Ascending aorta (tissue), 2 donors: ENCODE measurements at regions not wholly inside any gene's neighbourhood (a gene's known extent, or its start where the extent isn't known, plus 50 kb on each side); places are given as distances from the start of the nearest gene placed in this dataset.
A peak's percentile ranks its signal among the peaks of the same experiment; 100 is the strongest.

Source experiments
- DNase-seq, 2 donors: peaks; one replicate each; pipeline ENCODE4 v3.0.0-alpha.2; 2019; ENCODE audit warnings: low spot score in 2 of 2
- H3K27ac ChIP-seq, 2 donors: fragments of 200-600 bp; sonication (generic); one replicate each; pipeline ENCODE4 v1.5.1; 2016 to 2017; ENCODE audit warnings: mild to moderate bottlenecking in 1 of 2
- H3K27me3 ChIP-seq: fragments of 200-600 bp; sonication (generic); one replicate; pipeline ENCODE4 v1.5.1; 2017
- H3K36me3 ChIP-seq, 2 donors: fragments of 200-600 bp; sonication (generic); one replicate each; pipeline ENCODE4 v1.5.1; 2016
- H3K4me1 ChIP-seq, 2 donors: fragments of 200-600 bp; sonication (generic); one replicate each; pipeline ENCODE4 v1.5.1; 2016 to 2017; ENCODE audit warnings: mild to moderate bottlenecking in 1 of 2
- H3K4me3 ChIP-seq, 2 donors: fragments of 200-600 bp; sonication (generic); one replicate each; pipeline ENCODE4 v1.5.1; 2016 to 2017; ENCODE audit warnings: mild to moderate bottlenecking in 1 of 2
- H3K9me3 ChIP-seq, 2 donors: fragments of 200-600 bp; sonication (generic); one replicate each; pipeline ENCODE4 v1.5.1; 2016
- intact Hi-C: fragments of 100-400 bp; cut with DNase I; formaldehyde crosslinking; loops from one replicate; pipeline ENCODE4 v1.15.1; 2023
- TF ChIP-seq, protein P1 (sequence below), 3 experiments: fragments of 200-600 bp in 2 of 3; fragments of 450-650 bp in 1 of 3; sonication (generic) in 2 of 3; IDR thresholded peaks; one replicate each; pipeline ENCODE4 v1.5.1; 2016 to 2019; ENCODE audit warnings: antibody characterized with exemption in 3 of 3, mild to moderate bottlenecking in 1 of 3, moderate library complexity in 1 of 3

DNA sequence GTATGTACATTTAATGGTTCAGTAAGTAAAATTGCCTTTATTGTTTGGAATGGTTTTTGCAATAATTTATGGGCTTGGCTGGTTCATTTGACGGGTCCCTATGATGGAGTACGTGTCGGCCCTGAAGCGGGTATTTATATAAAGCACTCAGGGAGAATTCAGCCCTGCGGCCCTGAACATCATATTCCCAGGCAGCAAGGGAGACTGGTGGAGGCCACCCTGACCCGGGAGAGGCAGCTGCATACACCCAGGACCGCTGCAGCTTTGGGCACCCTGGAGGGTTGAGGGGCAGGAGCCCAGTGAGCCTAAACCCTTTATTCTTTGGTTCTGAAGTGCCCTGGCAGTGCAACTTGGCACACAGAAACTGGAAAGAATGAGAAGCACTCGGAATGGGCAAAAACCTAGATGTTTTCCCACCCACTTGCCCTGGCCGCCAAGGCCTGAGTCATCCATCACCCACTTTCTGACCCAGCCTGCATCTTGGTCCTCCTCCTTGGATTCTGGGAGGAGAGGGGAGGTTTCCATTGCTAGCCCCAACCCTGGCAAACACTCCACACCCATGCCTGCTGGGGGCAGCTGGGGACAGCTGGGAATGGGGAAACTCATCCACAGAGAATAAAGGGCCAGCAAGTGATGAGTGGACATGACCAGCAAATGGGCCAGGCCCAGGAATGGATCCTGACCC lies 162.2 kb upstream of the TNRC6C start:
- Histone ChIP-seq H3K4me3 (no peak overlapping the region), H3K27ac (peak overlapping the region; percentile 81 to 88), H3K27me3 (no peaks in the 10 kb centered on the region), H3K9me3 (no peaks in the 10 kb centered on the region), H3K4me1 (peaks cover 6 to 15% of the 10 kb centered on the region in 2 donors), H3K36me3 (no peaks in the 10 kb centered on the region)
- TF ChIP-seq, protein P1, sequence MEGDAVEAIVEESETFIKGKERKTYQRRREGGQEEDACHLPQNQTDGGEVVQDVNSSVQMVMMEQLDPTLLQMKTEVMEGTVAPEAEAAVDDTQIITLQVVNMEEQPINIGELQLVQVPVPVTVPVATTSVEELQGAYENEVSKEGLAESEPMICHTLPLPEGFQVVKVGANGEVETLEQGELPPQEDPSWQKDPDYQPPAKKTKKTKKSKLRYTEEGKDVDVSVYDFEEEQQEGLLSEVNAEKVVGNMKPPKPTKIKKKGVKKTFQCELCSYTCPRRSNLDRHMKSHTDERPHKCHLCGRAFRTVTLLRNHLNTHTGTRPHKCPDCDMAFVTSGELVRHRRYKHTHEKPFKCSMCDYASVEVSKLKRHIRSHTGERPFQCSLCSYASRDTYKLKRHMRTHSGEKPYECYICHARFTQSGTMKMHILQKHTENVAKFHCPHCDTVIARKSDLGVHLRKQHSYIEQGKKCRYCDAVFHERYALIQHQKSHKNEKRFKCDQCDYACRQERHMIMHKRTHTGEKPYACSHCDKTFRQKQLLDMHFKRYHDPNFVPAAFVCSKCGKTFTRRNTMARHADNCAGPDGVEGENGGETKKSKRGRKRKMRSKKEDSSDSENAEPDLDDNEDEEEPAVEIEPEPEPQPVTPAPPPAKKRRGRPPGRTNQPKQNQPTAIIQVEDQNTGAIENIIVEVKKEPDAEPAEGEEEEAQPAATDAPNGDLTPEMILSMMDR (IDR thresholded peaks at IDR 0.05): no peak
- peak; percentile 42 to 92 for DNase-seq
- intact Hi-C loops: loop anchor here (1.0 to 5.0 kb wide), 4 partner anchors 14 to 91 kb away; no protein-coding TSS in a partner anchor

DNA sequence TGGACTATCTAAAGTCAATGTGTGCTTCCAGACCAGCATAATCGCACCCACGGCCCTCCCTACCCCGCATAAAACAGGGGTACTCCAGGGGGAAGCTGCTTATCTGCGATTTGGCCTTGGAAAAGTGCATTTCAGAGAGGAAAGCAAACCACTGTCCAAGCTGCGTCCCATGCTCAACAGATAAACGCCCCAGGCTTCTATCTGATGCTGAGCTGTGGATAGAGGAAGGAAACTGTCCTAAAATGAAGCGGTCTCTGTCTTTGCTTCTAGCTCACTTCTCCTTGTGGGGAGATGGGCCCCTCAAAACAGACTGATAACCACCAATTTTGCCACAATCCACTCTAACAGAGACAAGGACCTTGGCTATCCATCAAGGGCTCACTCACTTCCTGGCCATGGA lies 160.5 kb upstream of the TNRC6C start:
- no peak overlapping the region for H3K4me3 ChIP-seq
- H3K4me1 ChIP-seq: peaks cover 6 to 15% of the 10 kb centered on the region in 2 donors
- H3K27ac ChIP-seq: peak overlapping the region in 1 of 2 donors; percentile 81
- TF ChIP-seq, protein P1 (IDR thresholded peaks at IDR 0.05): no peak
- intact Hi-C loops: loop anchor here (5.0 kb wide), 1 partner anchor 89 kb away; no protein-coding TSS in a partner anchor
- H3K36me3 ChIP-seq: no peaks in the 10 kb centered on the region
- H3K9me3 ChIP-seq: no peaks in the 10 kb centered on the region
- no peaks in the 10 kb centered on the region for H3K27me3 ChIP-seq
- no peak for DNase-seq

DNA sequence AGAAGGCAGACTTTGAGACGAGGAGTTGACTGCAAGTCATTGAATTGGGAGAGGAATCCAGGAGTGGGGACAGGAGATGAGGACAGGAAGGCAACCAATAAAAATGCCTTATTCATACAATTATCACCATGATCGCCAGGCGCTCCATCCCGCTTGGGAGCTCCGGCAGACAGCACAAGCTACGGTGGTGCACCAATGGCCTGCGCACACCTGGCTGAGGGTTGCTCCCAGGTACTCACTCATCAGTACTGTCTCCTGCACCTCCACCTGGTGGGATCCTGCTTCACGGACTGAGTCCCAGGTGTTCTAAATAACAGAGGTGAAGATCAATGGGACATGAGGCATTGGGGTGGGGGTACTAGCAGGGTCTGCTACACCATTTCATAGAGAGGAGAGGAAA lies 160.0 kb upstream of the TNRC6C start:
- H3K9me3 ChIP-seq: no peaks in the 10 kb centered on the region
- H3K4me3 ChIP-seq: no peak overlapping the region
- H3K4me1 ChIP-seq: peaks cover 6 to 17% of the 10 kb centered on the region in 2 donors
- no peaks in the 10 kb centered on the region for H3K36me3 ChIP-seq
- no peaks in the 10 kb centered on the region for H3K27me3 ChIP-seq
- intact Hi-C loops: loop anchor here (5.0 kb wide), 1 partner anchor 89 kb away; no protein-coding TSS in a partner anchor
- no peak for DNase-seq
- TF ChIP-seq, protein P1 (IDR thresholded peaks at IDR 0.05): no peak
- H3K27ac ChIP-seq: no peak overlapping the region

DNA sequence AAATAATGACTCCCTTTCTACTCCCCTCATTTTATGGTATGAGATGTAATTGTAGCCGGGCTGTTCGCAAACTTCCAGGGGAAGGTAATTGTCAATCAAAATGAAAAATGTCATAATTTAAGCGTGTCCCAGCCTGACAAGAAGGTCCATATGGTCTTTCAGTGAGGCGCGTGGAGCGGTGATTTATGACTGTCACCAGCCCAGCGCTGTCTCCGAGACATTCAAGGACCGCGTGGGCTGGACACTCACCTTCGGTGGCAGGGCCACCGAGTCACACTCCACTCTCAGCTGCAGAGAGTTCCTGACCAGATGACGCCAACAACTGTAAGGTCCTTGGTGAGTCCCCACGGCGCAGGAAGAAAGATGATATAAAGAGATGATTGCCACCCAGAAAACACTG lies 157.7 kb upstream of the TNRC6C start:
- TF ChIP-seq, protein P1 (IDR thresholded peaks at IDR 0.05): no peak
- peak in 1 of 2 donors; percentile 53 for DNase-seq
- Histone ChIP-seq H3K27ac (no peak overlapping the region), H3K9me3 (no peaks in the 10 kb centered on the region), H3K36me3 (no peaks in the 10 kb centered on the region), H3K27me3 (no peaks in the 10 kb centered on the region), H3K4me3 (no peak overlapping the region), H3K4me1 (peaks cover 4 to 14% of the 10 kb centered on the region in 2 donors)
- intact Hi-C loops: no loop called here

DNA sequence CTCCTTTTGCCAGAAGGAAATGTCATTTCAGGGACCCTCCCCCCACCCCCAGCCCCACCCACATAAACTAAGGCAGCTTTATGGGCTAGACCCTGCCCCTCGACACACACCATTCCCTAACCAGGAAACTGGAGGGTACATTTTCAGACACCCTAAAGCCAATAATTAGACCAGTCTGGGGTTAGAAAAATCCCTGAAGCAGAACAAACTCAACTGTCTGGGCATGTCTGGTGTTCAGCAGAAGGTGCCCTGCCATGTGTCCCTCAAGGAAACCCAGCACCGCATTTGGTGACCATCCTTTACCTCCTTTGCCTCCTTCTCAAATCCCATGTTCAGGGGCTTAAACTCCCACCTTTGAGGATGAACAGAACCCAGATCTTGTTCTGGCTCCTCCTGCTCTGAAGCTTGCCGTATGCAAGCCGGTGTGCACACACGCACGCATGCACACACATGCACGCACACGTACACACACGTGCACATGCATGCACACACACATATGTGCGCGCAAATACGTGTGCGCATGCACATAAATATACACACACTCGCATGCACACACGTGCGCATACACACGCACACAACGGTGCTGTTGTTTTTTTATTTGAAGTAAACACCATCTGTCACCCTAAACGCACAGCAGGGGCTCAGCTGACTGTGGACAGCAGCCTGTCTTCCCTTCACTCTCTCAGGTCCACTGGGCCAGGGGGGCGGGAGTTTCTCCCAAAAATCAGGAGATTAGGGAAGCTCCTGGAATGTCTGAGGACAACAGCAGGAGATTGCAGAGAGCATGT lies 156.8 kb upstream of the TNRC6C start:
- no peak overlapping the region for H3K27ac ChIP-seq
- TF ChIP-seq, protein P1 (IDR thresholded peaks at IDR 0.05): no peak
- intact Hi-C loops: no loop called here
- H3K27me3 ChIP-seq: no peaks in the 10 kb centered on the region
- no peak for DNase-seq
- H3K36me3 ChIP-seq: no peaks in the 10 kb centered on the region
- H3K9me3 ChIP-seq: no peaks in the 10 kb centered on the region
- H3K4me1 ChIP-seq: peaks cover 3 to 7% of the 10 kb centered on the region in 2 donors
- H3K4me3 ChIP-seq: no peak overlapping the region
